WTC11 (cell line): ENCODE measurements at regions not wholly inside any gene's neighbourhood (a gene's known extent, or its start where the extent isn't known, plus 50 kb on each side); places are given as distances from the start of the nearest gene placed in this dataset.
"Not testable (repeated sequence)": the region's sequence is repeated elsewhere in the genome, so short reads cannot be mapped to it uniquely, and the experiment has no call there.

Experiments used
- ATAC-seq: fragments of 200-7000 bp; cut with Tn5 transposase; 2 replicates; pipeline ENCODE4 v1.10.0; 2021; ENCODE audit warnings: mild to moderate bottlenecking, moderate library complexity
- CTCF ChIA-PET: fragments of 300-600 bp; sonication (Branson Sonifier 250); formaldehyde crosslinking; loops from one replicate; lab custom pipeline; 2021; ENCODE audit warnings: antibody characterized with exemption; lab: Charles Lee
- POLR2A ChIA-PET: fragments of 350-600 bp; sonication (Branson Sonifier 250); formaldehyde crosslinking; loops from one replicate; lab custom pipeline; 2021; ENCODE audit warnings: antibody characterized with exemption; lab: Charles Lee
- DNase-seq: peaks from one replicate; pipeline ENCODE4 v3.0.0; 2021; ENCODE audit warnings: low spot score
- H3K27ac Mint-ChIP-seq: 2 replicates; pipeline ENCODE4 v1.8.0; 2021; ENCODE audit warnings: mixed read lengths
- H3K27me3 Mint-ChIP-seq: 2 replicates; pipeline ENCODE4 v1.8.0; 2021; ENCODE audit warnings: low read depth, mild to moderate bottlenecking, moderate library complexity, mixed read lengths
- H3K36me3 Mint-ChIP-seq: 2 replicates; pipeline ENCODE4 v1.8.0; 2021; ENCODE audit warnings: mixed read lengths
- H3K4me1 Mint-ChIP-seq: 2 replicates; pipeline ENCODE4 v1.8.0; 2022; ENCODE audit warnings: mixed read lengths
- H3K4me3 Mint-ChIP-seq: 2 replicates; pipeline ENCODE4 v1.8.0; 2021; ENCODE audit warnings: mild to moderate bottlenecking, moderate library complexity, mixed read lengths
- H3K9me3 Mint-ChIP-seq: 2 replicates; pipeline ENCODE4 v1.8.0; 2021; ENCODE audit warnings: mixed read lengths
- E2F1 ChIP-seq: sonication (generic); formaldehyde crosslinking; IDR thresholded peaks from 2 replicates; pipeline ENCODE4 v1.8.0; 2022; ENCODE audit warnings: mild to moderate bottlenecking, missing genetic modification reagents
- FOXP1 ChIP-seq: sonication (generic); formaldehyde crosslinking; IDR thresholded peaks from 2 replicates; pipeline ENCODE4 v1.8.0; 2022; ENCODE audit warnings: missing genetic modification reagents, mild to moderate bottlenecking, moderate library complexity, borderline replicate concordance
- GRHL2 ChIP-seq: fragments of 250-450 bp; sonication (Bioruptor Pico); IDR thresholded peaks from 2 replicates; pipeline ENCODE4 v1.8.0; 2022; ENCODE audit warnings: mild to moderate bottlenecking, moderate library complexity; ENCODE audit not compliant: insufficient replicate concordance, severe bottlenecking
- HMGA2 ChIP-seq: fragments of 250-450 bp; sonication (Bioruptor Pico); IDR thresholded peaks from 2 replicates; pipeline ENCODE4 v1.4.0; 2021; ENCODE audit warnings: mild to moderate bottlenecking, moderate library complexity
- JAZF1 ChIP-seq: fragments of 250-450 bp; sonication (Bioruptor Pico); IDR thresholded peaks from 2 replicates; pipeline ENCODE4 v1.9.0; 2021; ENCODE audit warnings: moderate library complexity, mild to moderate bottlenecking, inconsistent platforms
- KAT7 ChIP-seq: sonication (generic); formaldehyde crosslinking; IDR thresholded peaks from 2 replicates; pipeline ENCODE4 v1.8.1; 2023; ENCODE audit warnings: missing genetic modification reagents, mild to moderate bottlenecking, borderline replicate concordance
- MXD4 ChIP-seq: fragments of 250-450 bp; sonication (Bioruptor Pico); IDR thresholded peaks from 2 replicates; pipeline ENCODE4 v1.8.0; 2021; ENCODE audit warnings: mild to moderate bottlenecking, moderate library complexity, borderline replicate concordance
- MYBL2 ChIP-seq: sonication (generic); formaldehyde crosslinking; IDR thresholded peaks from 2 replicates; pipeline ENCODE4 v1.8.1; 2023; ENCODE audit warnings: mild to moderate bottlenecking, moderate library complexity, missing genetic modification reagents
- RELA ChIP-seq: sonication (generic); formaldehyde crosslinking; IDR thresholded peaks from 2 replicates; pipeline ENCODE4 v1.8.1; 2022; ENCODE audit warnings: missing genetic modification reagents, mild to moderate bottlenecking, borderline replicate concordance
- RORB ChIP-seq: fragments of 250-450 bp; sonication (Bioruptor Pico); IDR thresholded peaks from 2 replicates; pipeline ENCODE4 v1.9.0; 2021; ENCODE audit warnings: mild to moderate bottlenecking
- SMAD4 ChIP-seq: sonication (generic); formaldehyde crosslinking; IDR thresholded peaks from 2 replicates; pipeline ENCODE4 v1.8.0; 2022; ENCODE audit warnings: mild to moderate bottlenecking, missing genetic modification reagents
- SP1 ChIP-seq: sonication (generic); formaldehyde crosslinking; conservative IDR thresholded peaks from 2 replicates; pipeline ENCODE4 v1.8.1; 2022; ENCODE audit warnings: missing genetic modification reagents
- TEAD4 ChIP-seq: sonication (generic); formaldehyde crosslinking; IDR thresholded peaks from 2 replicates; pipeline ENCODE4 v1.8.0; 2022; ENCODE audit warnings: mild to moderate bottlenecking, missing genetic modification reagents
- ZNF121 ChIP-seq: sonication (generic); formaldehyde crosslinking; IDR thresholded peaks from 2 replicates; pipeline ENCODE4 v1.8.0; 2023; ENCODE audit warnings: missing genetic modification reagents
- ZNF416 ChIP-seq: fragments of 250-450 bp; sonication (Bioruptor Pico); IDR thresholded peaks from 2 replicates; pipeline ENCODE4 v1.9.0; 2021; ENCODE audit warnings: mild to moderate bottlenecking, inconsistent platforms
- TF ChIP-seq, protein P1 (sequence below): sonication (generic); formaldehyde crosslinking; IDR thresholded peaks from 2 replicates; pipeline ENCODE4 v1.8.1; 2023; ENCODE audit warnings: mild to moderate bottlenecking, missing genetic modification reagents
- TF ChIP-seq, protein P2 (sequence below): fragments of 200-600 bp; IDR thresholded peaks from 2 replicates; pipeline ENCODE4 v1.8.0; 2022; ENCODE audit warnings: antibody characterized with exemption
- TF ChIP-seq, protein P3 (sequence below): sonication (generic); formaldehyde crosslinking; IDR thresholded peaks from 2 replicates; pipeline ENCODE4 v1.8.1; 2023; ENCODE audit warnings: mild to moderate bottlenecking, moderate library complexity, missing genetic modification reagents
- TF ChIP-seq, protein P4 (sequence below): sonication (generic); formaldehyde crosslinking; IDR thresholded peaks from 2 replicates; pipeline ENCODE4 v1.8.1; 2023; ENCODE audit warnings: mild to moderate bottlenecking, missing genetic modification reagents, borderline replicate concordance

DNA sequence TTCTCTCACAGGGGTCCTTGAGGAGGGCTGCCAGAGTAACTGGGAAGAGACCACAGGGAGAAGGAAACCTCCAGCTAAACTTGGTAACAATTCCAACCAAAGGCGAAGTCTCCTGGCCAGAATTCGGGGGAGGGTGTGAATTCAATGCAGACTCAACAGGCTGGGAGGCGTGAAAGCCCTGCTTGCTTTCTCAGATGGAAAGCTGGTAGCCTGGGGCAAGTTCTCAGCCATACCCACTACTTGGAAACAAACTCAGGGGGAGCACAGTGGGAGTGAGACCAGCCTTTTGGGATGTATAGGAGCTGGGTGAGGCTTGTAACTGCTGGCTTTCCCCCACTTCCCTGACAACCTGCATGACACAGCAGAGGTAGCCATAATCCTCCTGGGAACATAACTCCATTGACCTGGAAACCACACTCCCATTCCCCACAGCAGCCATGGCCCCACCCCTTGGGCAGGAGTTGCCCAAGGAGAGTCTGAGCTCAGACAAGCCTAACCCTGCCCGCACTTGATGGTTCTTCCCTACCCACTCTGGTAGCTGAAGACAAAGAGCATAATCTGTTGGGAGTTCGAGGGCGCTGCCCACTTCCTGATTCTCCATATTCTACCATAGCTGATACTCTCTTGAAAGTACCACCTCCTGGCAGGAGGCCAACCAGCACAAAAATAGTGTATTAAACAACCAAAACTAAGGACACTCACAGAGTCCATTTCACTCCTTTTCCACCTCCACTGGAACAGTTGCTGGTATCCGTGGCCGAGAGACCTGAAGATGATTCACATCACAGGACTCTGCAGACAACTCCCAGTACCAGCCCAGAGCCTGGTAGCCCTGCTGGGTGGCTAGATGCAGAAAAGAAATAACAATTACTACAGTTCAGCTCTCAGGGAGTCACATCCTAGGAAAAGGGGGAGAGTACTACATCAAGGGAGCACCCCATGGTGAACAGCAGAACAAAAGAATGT lies 123.8 kb downstream of the FAM170A start:
- TF ChIP-seq RELA (CRISPR knock-in tag) = no peak
- TF ChIP-seq, protein P1, sequence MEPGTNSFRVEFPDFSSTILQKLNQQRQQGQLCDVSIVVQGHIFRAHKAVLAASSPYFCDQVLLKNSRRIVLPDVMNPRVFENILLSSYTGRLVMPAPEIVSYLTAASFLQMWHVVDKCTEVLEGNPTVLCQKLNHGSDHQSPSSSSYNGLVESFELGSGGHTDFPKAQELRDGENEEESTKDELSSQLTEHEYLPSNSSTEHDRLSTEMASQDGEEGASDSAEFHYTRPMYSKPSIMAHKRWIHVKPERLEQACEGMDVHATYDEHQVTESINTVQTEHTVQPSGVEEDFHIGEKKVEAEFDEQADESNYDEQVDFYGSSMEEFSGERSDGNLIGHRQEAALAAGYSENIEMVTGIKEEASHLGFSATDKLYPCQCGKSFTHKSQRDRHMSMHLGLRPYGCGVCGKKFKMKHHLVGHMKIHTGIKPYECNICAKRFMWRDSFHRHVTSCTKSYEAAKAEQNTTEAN (CRISPR knock-in tag) = no peak
- TF ChIP-seq, protein P2, sequence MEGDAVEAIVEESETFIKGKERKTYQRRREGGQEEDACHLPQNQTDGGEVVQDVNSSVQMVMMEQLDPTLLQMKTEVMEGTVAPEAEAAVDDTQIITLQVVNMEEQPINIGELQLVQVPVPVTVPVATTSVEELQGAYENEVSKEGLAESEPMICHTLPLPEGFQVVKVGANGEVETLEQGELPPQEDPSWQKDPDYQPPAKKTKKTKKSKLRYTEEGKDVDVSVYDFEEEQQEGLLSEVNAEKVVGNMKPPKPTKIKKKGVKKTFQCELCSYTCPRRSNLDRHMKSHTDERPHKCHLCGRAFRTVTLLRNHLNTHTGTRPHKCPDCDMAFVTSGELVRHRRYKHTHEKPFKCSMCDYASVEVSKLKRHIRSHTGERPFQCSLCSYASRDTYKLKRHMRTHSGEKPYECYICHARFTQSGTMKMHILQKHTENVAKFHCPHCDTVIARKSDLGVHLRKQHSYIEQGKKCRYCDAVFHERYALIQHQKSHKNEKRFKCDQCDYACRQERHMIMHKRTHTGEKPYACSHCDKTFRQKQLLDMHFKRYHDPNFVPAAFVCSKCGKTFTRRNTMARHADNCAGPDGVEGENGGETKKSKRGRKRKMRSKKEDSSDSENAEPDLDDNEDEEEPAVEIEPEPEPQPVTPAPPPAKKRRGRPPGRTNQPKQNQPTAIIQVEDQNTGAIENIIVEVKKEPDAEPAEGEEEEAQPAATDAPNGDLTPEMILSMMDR = no peak
- TF ChIP-seq TEAD4 = no peak
- CTCF ChIA-PET = no interaction called here
- Mint-ChIP-seq H3K4me1 (peaks cover 14% of the 10 kb centered on the region), H3K27me3 (no peaks in the 10 kb centered on the region), H3K9me3 (peaks cover 31% of the 10 kb centered on the region), H3K4me3 (no peak overlapping the region), H3K36me3 (peaks cover 3% of the 10 kb centered on the region; the same call in 1 of the 2 replicates), H3K27ac (no peak overlapping the region)
- POLR2A ChIA-PET = no interaction called here
- ATAC-seq (peak; percentile 44), DNase-seq (no peak)

DNA sequence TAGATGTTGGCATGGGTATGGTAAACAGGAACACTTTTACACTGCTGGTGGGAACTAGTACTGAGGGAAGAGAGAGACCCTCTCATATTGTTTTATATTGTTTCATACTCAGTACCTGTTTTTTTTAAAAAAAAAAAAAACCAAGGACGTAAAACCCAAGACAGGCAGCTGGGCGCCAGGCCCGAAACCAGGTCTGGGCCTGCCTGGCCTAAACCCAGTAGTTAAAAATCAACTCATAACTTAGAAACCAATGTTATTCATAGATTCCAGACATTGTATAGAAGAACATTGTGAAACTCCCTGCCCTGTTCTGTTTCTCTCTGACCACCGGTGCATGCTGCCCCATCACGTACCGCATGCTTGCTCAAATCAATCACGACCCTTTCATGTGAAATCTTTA lies 125.5 kb downstream of the FAM170A start:
- CTCF ChIA-PET, H3K27me3 Mint-ChIP-seq, DNase-seq, ATAC-seq, POLR2A ChIA-PET, H3K36me3 Mint-ChIP-seq, H3K4me3 Mint-ChIP-seq, H3K27ac Mint-ChIP-seq: not testable (repeated sequence)
- H3K4me1 Mint-ChIP-seq = peaks cover 14% of the 10 kb centered on the region
- H3K9me3 Mint-ChIP-seq = peaks cover 31% of the 10 kb centered on the region

DNA sequence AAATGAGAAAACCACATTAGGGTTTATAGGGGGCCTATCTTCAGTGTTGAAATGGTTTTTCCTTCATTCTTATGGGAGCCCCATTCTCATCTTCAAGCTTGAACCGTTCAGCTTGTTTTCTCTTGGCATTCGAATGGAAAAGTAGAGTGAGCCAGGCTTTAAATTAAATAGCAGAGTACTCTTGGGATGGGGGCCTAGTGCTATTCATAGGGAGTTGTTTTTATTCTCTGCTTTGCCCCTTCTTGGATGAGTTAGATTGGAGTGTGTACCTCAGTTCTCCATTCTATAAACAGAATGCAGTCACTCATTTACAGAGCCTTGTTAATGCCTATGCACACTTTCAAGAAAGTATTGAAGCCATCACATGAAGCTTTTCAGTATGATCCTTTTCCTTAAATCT lies 127.9 kb downstream of the FAM170A start:
- ChIA-PET CTCF (no interaction called here), POLR2A (no interaction called here)
- H3K9me3 Mint-ChIP-seq = peaks cover 27% of the 10 kb centered on the region

GRCh38 chr5:119769695-119770693 lies 140.6 kb downstream of the FAM170A start:
- H3K27ac Mint-ChIP-seq, POLR2A ChIA-PET, H3K36me3 Mint-ChIP-seq, H3K4me3 Mint-ChIP-seq, CTCF ChIA-PET, H3K27me3 Mint-ChIP-seq: not testable (repeated sequence)
- peaks cover 12% of the 10 kb centered on the region for H3K4me1 Mint-ChIP-seq
- DNase-seq (peak; percentile 22), ATAC-seq (peak; percentile 58)
- peaks cover 18% of the 10 kb centered on the region for H3K9me3 Mint-ChIP-seq

More for the DNA sequence above, 127.9 kb downstream of the FAM170A start:
- Mint-ChIP-seq H3K27me3 (no peaks in the 10 kb centered on the region), H3K4me3 (no peak overlapping the region), H3K4me1 (peaks cover 14% of the 10 kb centered on the region), H3K36me3 (peaks cover 3% of the 10 kb centered on the region; the same call in 1 of the 2 replicates), H3K27ac (no peak overlapping the region)
- no peak for DNase-seq
- no peak for ATAC-seq
- TF ChIP-seq E2F1 (CRISPR knock-in tag) (no peak), ZNF416 (CRISPR knock-in tag) (no peak), GRHL2 (CRISPR knock-in tag) (no peak), HMGA2 (CRISPR knock-in tag) (no peak), MYBL2 (CRISPR knock-in tag) (no peak), FOXP1 (CRISPR knock-in tag) (no peak), ZNF121 (CRISPR knock-in tag) (no peak), RORB (CRISPR knock-in tag) (no peak), JAZF1 (CRISPR knock-in tag) (no peak), SMAD4 (no peak), KAT7 (CRISPR knock-in tag) (no peak), MXD4 (CRISPR knock-in tag) (no peak), SP1 (no peak)
- TF ChIP-seq, protein P3, sequence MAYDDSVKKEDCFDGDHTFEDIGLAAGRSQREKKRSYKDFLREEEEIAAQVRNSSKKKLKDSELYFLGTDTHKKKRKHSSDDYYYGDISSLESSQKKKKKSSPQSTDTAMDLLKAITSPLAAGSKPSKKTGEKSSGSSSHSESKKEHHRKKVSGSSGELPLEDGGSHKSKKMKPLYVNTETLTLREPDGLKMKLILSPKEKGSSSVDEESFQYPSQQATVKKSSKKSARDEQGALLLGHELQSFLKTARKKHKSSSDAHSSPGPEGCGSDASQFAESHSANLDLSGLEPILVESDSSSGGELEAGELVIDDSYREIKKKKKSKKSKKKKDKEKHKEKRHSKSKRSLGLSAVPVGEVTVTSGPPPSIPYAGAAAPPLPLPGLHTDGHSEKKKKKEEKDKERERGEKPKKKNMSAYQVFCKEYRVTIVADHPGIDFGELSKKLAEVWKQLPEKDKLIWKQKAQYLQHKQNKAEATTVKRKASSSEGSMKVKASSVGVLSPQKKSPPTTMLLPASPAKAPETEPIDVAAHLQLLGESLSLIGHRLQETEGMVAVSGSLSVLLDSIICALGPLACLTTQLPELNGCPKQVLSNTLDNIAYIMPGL (CRISPR knock-in tag) = no peak
- TF ChIP-seq, protein P4, sequence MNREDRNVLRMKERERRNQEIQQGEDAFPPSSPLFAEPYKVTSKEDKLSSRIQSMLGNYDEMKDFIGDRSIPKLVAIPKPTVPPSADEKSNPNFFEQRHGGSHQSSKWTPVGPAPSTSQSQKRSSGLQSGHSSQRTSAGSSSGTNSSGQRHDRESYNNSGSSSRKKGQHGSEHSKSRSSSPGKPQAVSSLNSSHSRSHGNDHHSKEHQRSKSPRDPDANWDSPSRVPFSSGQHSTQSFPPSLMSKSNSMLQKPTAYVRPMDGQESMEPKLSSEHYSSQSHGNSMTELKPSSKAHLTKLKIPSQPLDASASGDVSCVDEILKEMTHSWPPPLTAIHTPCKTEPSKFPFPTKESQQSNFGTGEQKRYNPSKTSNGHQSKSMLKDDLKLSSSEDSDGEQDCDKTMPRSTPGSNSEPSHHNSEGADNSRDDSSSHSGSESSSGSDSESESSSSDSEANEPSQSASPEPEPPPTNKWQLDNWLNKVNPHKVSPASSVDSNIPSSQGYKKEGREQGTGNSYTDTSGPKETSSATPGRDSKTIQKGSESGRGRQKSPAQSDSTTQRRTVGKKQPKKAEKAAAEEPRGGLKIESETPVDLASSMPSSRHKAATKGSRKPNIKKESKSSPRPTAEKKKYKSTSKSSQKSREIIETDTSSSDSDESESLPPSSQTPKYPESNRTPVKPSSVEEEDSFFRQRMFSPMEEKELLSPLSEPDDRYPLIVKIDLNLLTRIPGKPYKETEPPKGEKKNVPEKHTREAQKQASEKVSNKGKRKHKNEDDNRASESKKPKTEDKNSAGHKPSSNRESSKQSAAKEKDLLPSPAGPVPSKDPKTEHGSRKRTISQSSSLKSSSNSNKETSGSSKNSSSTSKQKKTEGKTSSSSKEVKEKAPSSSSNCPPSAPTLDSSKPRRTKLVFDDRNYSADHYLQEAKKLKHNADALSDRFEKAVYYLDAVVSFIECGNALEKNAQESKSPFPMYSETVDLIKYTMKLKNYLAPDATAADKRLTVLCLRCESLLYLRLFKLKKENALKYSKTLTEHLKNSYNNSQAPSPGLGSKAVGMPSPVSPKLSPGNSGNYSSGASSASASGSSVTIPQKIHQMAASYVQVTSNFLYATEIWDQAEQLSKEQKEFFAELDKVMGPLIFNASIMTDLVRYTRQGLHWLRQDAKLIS (CRISPR knock-in tag) = no peak
- TF ChIP-seq, all 79 proteins: peak for 0
